NCI-H345 treated with DMSO at 0.1 percent for 48 hours (cell line): ENCODE measurements at regions not wholly inside any gene's neighbourhood (a gene's known extent, or its start where the extent isn't known, plus 50 kb on each side); places are given as distances from the start of the nearest gene placed in this dataset.

ENCODE experiments used
- DNase-seq: peaks from one replicate; lab custom pipeline; 2025; ENCODE audit not compliant: unreplicated experiment; lab: John Stamatoyannopoulos, UW

GRCh38 chr11:45523760-45524159, 141.7 kb downstream of the CHST1 start:
- DNase-seq: no peak

- DNase-seq: no peak
These were observed 146.4 kb downstream of the CHST1 start for GRCh38 chr11:45518833-45519535.

- DNase-seq: no peak
These were observed 147.1 kb downstream of the CHST1 start for GRCh38 chr11:45518141-45518832.

- no peak for DNase-seq
These were observed 148.2 kb downstream of the CHST1 start for GRCh38 chr11:45517171-45517770.

- no peak for DNase-seq
These were observed 151.5 kb downstream of the CHST1 start for GRCh38 chr11:45513821-45514340.

GRCh38 chr11:45512471-45513148, 152.8 kb downstream of the CHST1 start:
- DNase-seq: peak; percentile 4

- DNase-seq: no peak
These were observed 153.9 kb downstream of the CHST1 start for GRCh38 chr11:45511566-45511965.

GRCh38 chr11:45507916-45508315, 157.5 kb downstream of the CHST1 start:
- no peak for DNase-seq

GRCh38 chr11:45503311-45503710, 162.1 kb downstream of the CHST1 start:
- DNase-seq: no peak

GRCh38 chr11:45502226-45502545, 163.2 kb downstream of the CHST1 start:
- no peak for DNase-seq

GRCh38 chr11:45501392-45502225, 163.8 kb downstream of the CHST1 start:
- no peak for DNase-seq

GRCh38 chr11:45500451-45500850, 165.0 kb downstream of the CHST1 start:
- no peak for DNase-seq

GRCh38 chr11:45494738-45495137, 170.7 kb downstream of the CHST1 start:
- DNase-seq: no peak

- peak; percentile 83 for DNase-seq
These were observed 176.0 kb downstream of the CHST1 start for GRCh38 chr11:45489281-45489905.

GRCh38 chr11:45486461-45486860, 179.0 kb downstream of the CHST1 start:
- no peak for DNase-seq

- no peak for DNase-seq
These were observed 180.2 kb downstream of the CHST1 start for GRCh38 chr11:45485070-45485707.

- no peak for DNase-seq
These were observed 181.0 kb downstream of the CHST1 start for GRCh38 chr11:45484326-45484883.

- DNase-seq: no peak
These were observed 182.0 kb downstream of the CHST1 start for GRCh38 chr11:45483416-45483815.

- no peak for DNase-seq
These were observed 183.1 kb downstream of the CHST1 start for GRCh38 chr11:45482331-45482730.
